ENCODE measurements at regions not wholly inside any gene's neighbourhood (a gene's known extent, or its start where the extent isn't known, plus 50 kb on each side); places are given as distances from the start of the nearest gene placed in this dataset.

GRCh38 chr11:80748207-80748925 lies 1307.5 kb upstream of the TENM4 start (continued):
- TF ChIP-seq, protein P1, sequence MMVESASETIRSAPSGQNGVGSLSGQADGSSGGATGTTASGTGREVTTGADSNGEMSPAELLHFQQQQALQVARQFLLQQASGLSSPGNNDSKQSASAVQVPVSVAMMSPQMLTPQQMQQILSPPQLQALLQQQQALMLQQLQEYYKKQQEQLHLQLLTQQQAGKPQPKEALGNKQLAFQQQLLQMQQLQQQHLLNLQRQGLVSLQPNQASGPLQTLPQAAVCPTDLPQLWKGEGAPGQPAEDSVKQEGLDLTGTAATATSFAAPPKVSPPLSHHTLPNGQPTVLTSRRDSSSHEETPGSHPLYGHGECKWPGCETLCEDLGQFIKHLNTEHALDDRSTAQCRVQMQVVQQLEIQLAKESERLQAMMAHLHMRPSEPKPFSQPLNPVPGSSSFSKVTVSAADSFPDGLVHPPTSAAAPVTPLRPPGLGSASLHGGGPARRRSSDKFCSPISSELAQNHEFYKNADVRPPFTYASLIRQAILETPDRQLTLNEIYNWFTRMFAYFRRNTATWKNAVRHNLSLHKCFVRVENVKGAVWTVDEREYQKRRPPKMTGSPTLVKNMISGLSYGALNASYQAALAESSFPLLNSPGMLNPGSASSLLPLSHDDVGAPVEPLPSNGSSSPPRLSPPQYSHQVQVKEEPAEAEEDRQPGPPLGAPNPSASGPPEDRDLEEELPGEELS (CRISPR knock-in tag; IDR thresholded peaks at IDR 0.05), result no peak
- TF ChIP-seq, protein P2, sequence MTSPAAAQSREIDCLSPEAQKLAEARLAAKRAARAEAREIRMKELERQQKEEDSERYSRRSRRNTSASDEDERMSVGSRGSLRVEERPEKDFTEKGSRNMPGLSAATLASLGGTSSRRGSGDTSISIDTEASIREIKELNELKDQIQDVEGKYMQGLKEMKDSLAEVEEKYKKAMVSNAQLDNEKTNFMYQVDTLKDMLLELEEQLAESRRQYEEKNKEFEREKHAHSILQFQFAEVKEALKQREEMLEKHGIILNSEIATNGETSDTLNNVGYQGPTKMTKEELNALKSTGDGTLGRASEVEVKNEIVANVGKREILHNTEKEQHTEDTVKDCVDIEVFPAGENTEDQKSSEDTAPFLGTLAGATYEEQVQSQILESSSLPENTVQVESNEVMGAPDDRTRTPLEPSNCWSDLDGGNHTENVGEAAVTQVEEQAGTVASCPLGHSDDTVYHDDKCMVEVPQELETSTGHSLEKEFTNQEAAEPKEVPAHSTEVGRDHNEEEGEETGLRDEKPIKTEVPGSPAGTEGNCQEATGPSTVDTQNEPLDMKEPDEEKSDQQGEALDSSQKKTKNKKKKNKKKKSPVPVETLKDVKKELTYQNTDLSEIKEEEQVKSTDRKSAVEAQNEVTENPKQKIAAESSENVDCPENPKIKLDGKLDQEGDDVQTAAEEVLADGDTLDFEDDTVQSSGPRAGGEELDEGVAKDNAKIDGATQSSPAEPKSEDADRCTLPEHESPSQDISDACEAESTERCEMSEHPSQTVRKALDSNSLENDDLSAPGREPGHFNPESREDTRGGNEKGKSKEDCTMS (CRISPR knock-in tag; conservative IDR thresholded peaks at IDR 0.05), result no peak
- TF ChIP-seq SYNCRIP (IDR thresholded peaks at IDR 0.05; ENCODE audit: insufficient read depth, low read depth, low read length) (no peak), ELF1 (CRISPR knock-in tag; IDR thresholded peaks at IDR 0.05) (no peak)

DNA sequence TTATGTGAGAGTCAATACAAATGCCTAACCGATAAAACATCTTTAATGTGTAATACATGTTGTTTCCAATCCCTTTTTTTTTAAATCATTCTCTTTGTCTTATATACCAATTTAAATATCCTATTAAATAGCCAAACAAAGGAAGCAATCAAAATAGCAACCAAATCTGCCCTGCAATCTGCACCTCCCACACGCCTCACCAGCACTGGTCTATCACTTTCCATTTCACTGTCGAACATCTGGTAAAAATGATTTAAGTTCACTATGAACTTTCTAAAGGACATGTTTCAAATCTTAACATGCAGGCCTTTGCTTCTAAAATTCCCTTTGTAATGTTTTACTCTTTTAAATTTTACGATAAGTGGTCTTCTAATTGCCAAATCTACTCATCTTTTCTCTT lies 1305.5 kb upstream of the TENM4 start:
- Histone ChIP-seq H3K9ac (ENCODE audit: insufficient read depth, low read depth, low read length) (no peak overlapping the region), H3K4me1 (ENCODE audit: insufficient read depth, low read length) (no peaks in the 10 kb centered on the region), H3K4me2 (ENCODE audit: low read depth, low read length) (no peak overlapping the region), H2AFZ (ENCODE audit: low read length) (no peak overlapping the region), H3K79me2 (ENCODE audit: insufficient read depth, low read length) (no peaks in the 10 kb centered on the region), H3K27me3 (ENCODE audit: control insufficient read depth in 1 of 2, insufficient read depth in 2 of 2, low read length in 2 of 2) (no peaks in the 10 kb centered on the region), H3K4me3 (replicated peaks in 1 of 3; ENCODE audit: insufficient read depth in 1 of 3, low read depth in 2 of 3, low read length in 3 of 3) (no peak overlapping the region), H3K27ac (ENCODE audit: extremely low read length, insufficient read depth, low read length) (no peak overlapping the region), H3K36me3 (replicated peaks in 1 of 2; ENCODE audit: control insufficient read depth in 1 of 2, insufficient read depth in 2 of 2, low read length in 2 of 2) (no peaks in the 10 kb centered on the region), H4K20me1 (ENCODE audit: insufficient read depth, low read length) (no peaks in the 10 kb centered on the region), H3K9me3 (ENCODE audit: low read length) (no peaks in the 10 kb centered on the region)
- TF ChIP-seq PLRG1 (conservative IDR thresholded peaks at IDR 0.05) (no peak), RARG (CRISPR knock-in tag; IDR thresholded peaks at IDR 0.05; ENCODE audit: low read depth) (no peak)
- TF ChIP-seq, protein P3, sequence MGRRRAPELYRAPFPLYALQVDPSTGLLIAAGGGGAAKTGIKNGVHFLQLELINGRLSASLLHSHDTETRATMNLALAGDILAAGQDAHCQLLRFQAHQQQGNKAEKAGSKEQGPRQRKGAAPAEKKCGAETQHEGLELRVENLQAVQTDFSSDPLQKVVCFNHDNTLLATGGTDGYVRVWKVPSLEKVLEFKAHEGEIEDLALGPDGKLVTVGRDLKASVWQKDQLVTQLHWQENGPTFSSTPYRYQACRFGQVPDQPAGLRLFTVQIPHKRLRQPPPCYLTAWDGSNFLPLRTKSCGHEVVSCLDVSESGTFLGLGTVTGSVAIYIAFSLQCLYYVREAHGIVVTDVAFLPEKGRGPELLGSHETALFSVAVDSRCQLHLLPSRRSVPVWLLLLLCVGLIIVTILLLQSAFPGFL (CRISPR knock-in tag; IDR thresholded peaks at IDR 0.05), result no peak
- ChIA-PET CTCF (ENCODE audit: low intra/inter-chr PET ratio, low total read pairs) (no interaction called here), POLR2A (no interaction called here)
- 4% methylated on average over 4 of the region's 4 CpGs for WGBS (ENCODE audit: low lambda C conversion rate)
- BruUV-seq (replicated peaks), result no TSS peak
- in situ Hi-C loops (cut with HindIII; ENCODE audit: extremely low pct_ligation_motif_present, low pct_unique_long_range_greater_than_20kb), result no loop called here
- intact Hi-C loops (cut with micrococcal nuclease; ENCODE audit: unreplicated experiment), result no loop called here
- FAIRE-seq, result no peak
- DNase-seq (ENCODE audit: low spot score), result no peak
- no peak for ATAC-seq
